ENCODE measurements at regions not wholly inside any gene's neighbourhood (a gene's known extent, or its start where the extent isn't known, plus 50 kb on each side); places are given as distances from the start of the nearest gene placed in this dataset.

GRCh38 chr6:147941143-147941542, 401.5 kb upstream of the SASH1 start:
- no peak for TF ChIP-seq CTCF (IDR thresholded peaks at IDR 0.05)
- TF ChIP-seq POLR2A (IDR thresholded peaks at IDR 0.05): no peak
- no peak for TF ChIP-seq EP300 (IDR thresholded peaks at IDR 0.05)

Measured in tibial nerve (tissue), 4 donors.